HCT116 (cell line): ENCODE measurements at regions not wholly inside any gene's neighbourhood (a gene's known extent, or its start where the extent isn't known, plus 50 kb on each side); places are given as distances from the start of the nearest gene placed in this dataset.

Experiments
- ATAC-seq: fragments of 200-7000 bp; cut with Tn5 transposase; 2 replicates; pipeline ENCODE4 v1.9.1; 2020; ENCODE audit warnings: mild to moderate bottlenecking, moderate library complexity
- BruUV-seq: library from RNA; stranded (reverse); fragments of 400-500 nt; replicated peaks from 2 replicates; lab custom pipeline; 2021; lab: Mats Ljungman, UMichigan
- CTCF ChIA-PET: fragments of 300-600 bp; sonication (Branson Sonifier 250); formaldehyde crosslinking; loops from one replicate; lab custom pipeline; 2021; ENCODE audit warnings: antibody characterized with exemption; lab: Charles Lee
- POLR2A ChIA-PET: fragments of 300-600, 350-600 bp; sonication (Branson Sonifier 250); formaldehyde crosslinking; loops from one replicate; lab custom pipeline; 2021; ENCODE audit warnings: antibody characterized with exemption; lab: Charles Lee
- RAD21 ChIA-PET, 2 experiments: fragments of 300-600 bp; sonication (Branson Sonifier 250); formaldehyde crosslinking; loops; one replicate each; lab custom pipeline; 2023; ENCODE audit warnings: low total read pairs in 2 of 2; ENCODE audit not compliant: uncharacterized antibody in 2 of 2, unreplicated experiment in 2 of 2, low non-redundant PET in 1 of 2; lab: Charles Lee
- DNase-seq: peaks from one replicate; pipeline ENCODE4 v3.0.0-alpha.2; 2010; ENCODE audit warnings: low read depth, low spot score
- H2AFZ ChIP-seq: fragments of 200-600 bp; shearing (Covaris generic), sonication (generic); 2 replicates; pipeline ENCODE4 v1.6.1; 2017; ENCODE audit warnings: low read depth, mixed run types, mixed read lengths, antibody characterized with exemption, low read length; ENCODE audit not compliant: poor library complexity, severe bottlenecking
- H3K27ac ChIP-seq: 2 replicates; pipeline ENCODE4 v1.5.1; 2012; ENCODE audit warnings: low read depth, low read length
- H3K27me3 ChIP-seq: fragments of 200-600 bp; sonication (generic); 2 replicates; pipeline ENCODE4 v1.6.1; 2016; ENCODE audit warnings: mixed run types, low read length, mixed read lengths; ENCODE audit not compliant: insufficient read depth
- H3K36me3 ChIP-seq, 2 experiments: fragments of 200-500 bp in 1 of 2; fragments of 200-600 bp in 1 of 2; sonication (Bioruptor generic) in 1 of 2; sonication (generic) in 1 of 2; 2 replicates each; pipeline versions ENCODE4 v1.5.1 to v1.6.1; 2014 to 2016; ENCODE audit warnings: low read length in 2 of 2, inconsistent platforms in 1 of 2, mixed read lengths in 1 of 2, mixed run types in 1 of 2; ENCODE audit not compliant: insufficient read depth in 2 of 2, control insufficient read depth in 1 of 2
- H3K4me1 ChIP-seq, 2 experiments: fragments of 200-600 bp in 1 of 2; sonication (generic) in 1 of 2; 2 replicates each; pipeline versions ENCODE4 v1.5.1 to v1.6.1; 2012 to 2017; ENCODE audit warnings: low read length in 2 of 2, inconsistent platforms in 1 of 2, mild to moderate bottlenecking in 1 of 2, mixed read lengths in 1 of 2, mixed run types in 1 of 2, moderate library complexity in 1 of 2; ENCODE audit not compliant: insufficient read depth in 2 of 2, control insufficient read depth in 1 of 2
- H3K4me2 ChIP-seq: fragments of 200-600 bp; sonication (generic); 2 replicates; pipeline ENCODE4 v1.6.1; 2017; ENCODE audit warnings: mixed run types, low read length, mixed read lengths
- H3K4me3 ChIP-seq, 2 experiments: fragments of 200-600 bp in 1 of 2; sonication (generic) in 1 of 2; replicated peaks in 1 of 2; 2 replicates each; pipeline ENCODE4 v1.5.1; 2011 to 2016; ENCODE audit warnings: low read length in 2 of 2, control low read depth in 1 of 2, low read depth in 1 of 2, mild to moderate bottlenecking in 1 of 2, mixed read lengths in 1 of 2, mixed run types in 1 of 2
- H3K79me2 ChIP-seq: fragments of 200-600 bp; sonication (generic); 2 replicates; pipeline ENCODE4 v1.6.1; 2017; ENCODE audit warnings: mild to moderate bottlenecking, mixed run types, low read length, moderate library complexity, mixed read lengths; ENCODE audit not compliant: insufficient read depth
- H3K9ac ChIP-seq: fragments of 200-600 bp; sonication (generic); 2 replicates; pipeline ENCODE4 v1.6.1; 2016; ENCODE audit warnings: low read length, mixed read lengths
- H3K9me2 ChIP-seq: fragments of 200-600 bp; sonication (generic), shearing (Covaris generic); 2 replicates; pipeline ENCODE4 v1.6.1; 2017; ENCODE audit warnings: mixed run types, mild to moderate bottlenecking, moderate library complexity; ENCODE audit not compliant: insufficient read depth
- H3K9me3 ChIP-seq, 2 experiments: fragments of 200-500 bp in 1 of 2; fragments of 200-600 bp in 1 of 2; sonication (Bioruptor generic) in 1 of 2; sonication (generic) in 1 of 2; 2 replicates each; pipeline ENCODE4 v1.6.1; 2014 to 2017; ENCODE audit warnings: low read length in 2 of 2, mixed read lengths in 2 of 2, inconsistent platforms in 1 of 2, low read depth in 1 of 2, mild to moderate bottlenecking in 1 of 2, mixed run types in 1 of 2, moderate library complexity in 1 of 2; ENCODE audit not compliant: control insufficient read depth in 1 of 2, insufficient read depth in 1 of 2
- H4K20me1 ChIP-seq: fragments of 200-600 bp; sonication (generic), shearing (Covaris generic); 2 replicates; pipeline ENCODE4 v1.6.1; 2017; ENCODE audit warnings: mixed run types, mild to moderate bottlenecking, moderate library complexity; ENCODE audit not compliant: insufficient read depth
- CEBPB ChIP-seq: IDR thresholded peaks from 2 replicates; pipeline ENCODE4 v1.6.1; 2012; ENCODE audit warnings: low read depth
- ELF1 ChIP-seq: IDR thresholded peaks from 2 replicates; pipeline ENCODE4 v1.6.1; 2012; ENCODE audit warnings: low read depth, borderline replicate concordance
- EZH2phosphoT487 ChIP-seq: fragments of 200-600 bp; IDR thresholded peaks from 2 replicates; pipeline ENCODE4 v1.6.1; 2018; ENCODE audit warnings: antibody characterized with exemption, borderline replicate concordance
- POLR2A ChIP-seq: IDR thresholded peaks from 2 replicates; pipeline ENCODE4 v1.7.0; 2011; ENCODE audit warnings: borderline replicate concordance; ENCODE audit not compliant: insufficient read depth, insufficient read length; ENCODE audit errors: extremely low read depth
- RAD21 ChIP-seq: IDR thresholded peaks from 2 replicates; pipeline ENCODE4 v1.6.1; 2012; ENCODE audit warnings: low read depth, mild to moderate bottlenecking
- SP1 ChIP-seq: IDR thresholded peaks from 2 replicates; pipeline ENCODE4 v1.6.1; 2012; ENCODE audit warnings: low read depth
- YY1 ChIP-seq: IDR thresholded peaks from 2 replicates; pipeline ENCODE4 v1.6.1; 2011; ENCODE audit warnings: low read length, low read depth, moderate library complexity, mild to moderate bottlenecking; ENCODE audit not compliant: insufficient replicate concordance; ENCODE audit errors: extremely low read depth
- ZBTB33 ChIP-seq: IDR thresholded peaks from 2 replicates; pipeline ENCODE4 v1.6.1; 2011; ENCODE audit warnings: mild to moderate bottlenecking, low read length, moderate library complexity; ENCODE audit not compliant: insufficient replicate concordance; ENCODE audit errors: extremely low read depth
- intact Hi-C: fragments of 100-400 bp; cut with micrococcal nuclease; formaldehyde crosslinking; loops from 2 replicates; pipeline ENCODE4 v1.10.0; 2022

GRCh38 chr13:80668452-80668851, 327.5 kb upstream of the SPRY2 start (continued):
- TF ChIP-seq ZBTB33 = no peak
- TF ChIP-seq SP1 = no peak
- no peak for TF ChIP-seq RAD21
- TF ChIP-seq POLR2A = no peak
- TF ChIP-seq, all 23 proteins: peak for 0

GRCh38 chr13:80666782-80667552, 326.0 kb upstream of the SPRY2 start:
- ChIA-PET RAD21 (no interaction called here), CTCF (no interaction called here), POLR2A (no interaction called here)
- H2AFZ ChIP-seq = no peak overlapping the region
- H3K27me3 ChIP-seq = no peaks in the 10 kb centered on the region
- H3K9ac ChIP-seq = no peak overlapping the region
- DNase-seq = no peak
- intact Hi-C loops = no loop called here
- BruUV-seq = no TSS peak
- TF ChIP-seq CEBPB = no peak
- TF ChIP-seq EZH2phosphoT487 = no peak
- no peak for TF ChIP-seq YY1
- TF ChIP-seq ELF1 = no peak
- no peak overlapping the region for H3K27ac ChIP-seq
- H3K36me3 ChIP-seq = no peaks in the 10 kb centered on the region
- no peak overlapping the region for H3K4me3 ChIP-seq
- H3K9me3 ChIP-seq = peaks cover 0 to 2% of the 10 kb centered on the region in 2 experiments; a peak in 2 of 4 replicates
- no peaks in the 10 kb centered on the region for H4K20me1 ChIP-seq
- H3K4me2 ChIP-seq = no peak overlapping the region
- H3K9me2 ChIP-seq = no peaks in the 10 kb centered on the region
- no peaks in the 10 kb centered on the region for H3K79me2 ChIP-seq
- no peak for ATAC-seq
- no peaks in the 10 kb centered on the region for H3K4me1 ChIP-seq
